NB4 (cell line): ENCODE measurements at regions not wholly inside any gene's neighbourhood (a gene's known extent, or its start where the extent isn't known, plus 50 kb on each side); places are given as distances from the start of the nearest gene placed in this dataset.
A peak's percentile ranks its signal among the peaks of the same experiment; 100 is the strongest.

Experiments
- DNase-seq: peaks from one replicate; pipeline ENCODE4 v3.0.0; 2010; ENCODE audit warnings: low read depth
- H3K4me3 ChIP-seq: one replicate; pipeline ENCODE4 v1.5.1; 2011; ENCODE audit warnings: mild to moderate bottlenecking, low read depth, low read length, moderate library complexity
- CTCF ChIP-seq: IDR thresholded peaks from one replicate; pipeline ENCODE4 v1.5.1; 2012; ENCODE audit warnings: low read depth, low read length
- MAX ChIP-seq: IDR thresholded peaks from 2 replicates; pipeline ENCODE4 v1.6.1; 2011; ENCODE audit warnings: low read depth, low read length
- MYC ChIP-seq: IDR thresholded peaks from 2 replicates; pipeline ENCODE4 v1.6.1; 2011; ENCODE audit warnings: low read depth, low read length
- POLR2A ChIP-seq: IDR thresholded peaks from 2 replicates; pipeline ENCODE4 v1.6.1; 2011; ENCODE audit warnings: mild to moderate bottlenecking; ENCODE audit not compliant: insufficient read length; ENCODE audit errors: extremely low read depth

DNA sequence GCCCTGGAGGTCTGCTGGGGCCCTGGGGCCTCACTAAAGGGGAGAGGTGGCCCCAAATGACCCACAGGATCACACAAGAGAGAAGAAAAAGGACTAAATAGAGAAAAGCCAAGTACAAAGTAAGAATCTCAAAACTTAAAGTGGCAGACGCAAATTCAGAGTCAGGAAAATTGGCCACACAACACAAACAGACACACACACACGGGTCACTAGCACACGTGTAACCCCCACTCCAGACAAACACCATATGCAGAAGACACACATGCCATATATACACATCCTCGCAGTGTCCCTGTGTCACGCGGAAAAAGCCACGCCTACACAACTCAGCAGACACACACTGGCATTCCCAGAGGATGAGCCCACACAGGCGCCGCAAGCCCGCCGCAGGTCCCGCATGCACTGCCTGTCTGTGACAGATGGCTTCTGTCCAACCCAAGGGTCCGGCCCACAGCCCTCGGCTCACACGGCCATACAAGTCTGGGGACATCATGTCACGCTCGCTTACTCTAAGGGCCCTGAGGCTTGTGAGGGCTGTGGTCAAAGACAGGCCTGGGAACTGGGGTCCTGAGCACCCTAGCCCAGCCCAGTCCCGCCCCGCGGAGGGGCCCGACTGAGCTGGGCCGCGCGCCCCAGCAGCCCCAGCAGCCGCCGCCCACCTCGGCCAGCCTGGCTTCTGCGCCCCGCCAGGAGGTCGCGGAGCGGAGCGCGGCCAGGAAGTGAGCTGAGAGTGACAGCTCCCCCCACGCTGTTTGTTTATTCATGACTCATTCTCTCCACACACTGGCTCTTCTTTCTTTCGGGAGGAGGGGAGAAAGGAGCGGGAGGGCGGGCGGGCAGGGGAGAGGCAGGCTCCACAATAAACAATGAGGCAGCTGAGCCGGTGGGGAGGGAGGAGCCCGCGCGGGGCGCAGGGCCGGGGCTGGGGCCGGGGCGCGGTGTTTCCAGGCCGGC is 95.5 kb upstream of the ZMIZ1 start:
- TF ChIP-seq MAX (peak; percentile 14), CTCF (no peak), POLR2A (peak; percentile 13)
- peak; percentile 96 for DNase-seq
- H3K4me3 ChIP-seq: peak overlapping the region; percentile 32

GRCh38 chr10:78973901-78974616 is 94.7 kb upstream of the ZMIZ1 start:
- peak overlapping the region; percentile 35 for H3K4me3 ChIP-seq
- DNase-seq: peak; percentile 66
- TF ChIP-seq CTCF (no peak), MYC (no peak), POLR2A (no peak), MAX (no peak)

- peak overlapping the region; percentile 35 for H3K4me3 ChIP-seq
- TF ChIP-seq MYC (peak; percentile 83), POLR2A (peak; percentile 21), MAX (peak; percentile 93), CTCF (peak; percentile 71)
- peak; percentile 93 for DNase-seq
Observed at GRCh38 chr10:78974617-78975317, 94.0 kb upstream of the ZMIZ1 start.

DNA sequence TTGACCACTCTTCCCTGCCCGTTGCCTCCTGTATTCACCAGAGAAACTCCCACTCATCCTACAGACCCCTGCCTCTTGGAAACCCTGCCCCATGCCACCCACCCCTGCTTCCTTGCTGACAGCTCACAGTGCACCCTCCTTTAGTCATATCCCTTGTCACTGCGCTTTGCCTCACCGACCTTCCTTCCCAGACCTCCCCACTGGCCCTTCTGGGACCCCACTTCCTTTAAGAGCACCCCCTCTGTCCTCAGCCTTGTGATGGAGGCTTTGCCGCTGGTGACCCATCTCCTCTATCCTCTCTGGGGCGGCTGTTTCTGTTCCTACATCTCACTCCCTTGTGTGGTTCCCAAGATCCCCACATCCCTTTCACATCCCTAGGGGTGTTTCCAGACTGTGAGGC is 92.8 kb upstream of the ZMIZ1 start:
- no peak overlapping the region for H3K4me3 ChIP-seq
- DNase-seq: no peak
- TF ChIP-seq MYC (no peak), POLR2A (no peak), MAX (no peak), CTCF (no peak)

DNA sequence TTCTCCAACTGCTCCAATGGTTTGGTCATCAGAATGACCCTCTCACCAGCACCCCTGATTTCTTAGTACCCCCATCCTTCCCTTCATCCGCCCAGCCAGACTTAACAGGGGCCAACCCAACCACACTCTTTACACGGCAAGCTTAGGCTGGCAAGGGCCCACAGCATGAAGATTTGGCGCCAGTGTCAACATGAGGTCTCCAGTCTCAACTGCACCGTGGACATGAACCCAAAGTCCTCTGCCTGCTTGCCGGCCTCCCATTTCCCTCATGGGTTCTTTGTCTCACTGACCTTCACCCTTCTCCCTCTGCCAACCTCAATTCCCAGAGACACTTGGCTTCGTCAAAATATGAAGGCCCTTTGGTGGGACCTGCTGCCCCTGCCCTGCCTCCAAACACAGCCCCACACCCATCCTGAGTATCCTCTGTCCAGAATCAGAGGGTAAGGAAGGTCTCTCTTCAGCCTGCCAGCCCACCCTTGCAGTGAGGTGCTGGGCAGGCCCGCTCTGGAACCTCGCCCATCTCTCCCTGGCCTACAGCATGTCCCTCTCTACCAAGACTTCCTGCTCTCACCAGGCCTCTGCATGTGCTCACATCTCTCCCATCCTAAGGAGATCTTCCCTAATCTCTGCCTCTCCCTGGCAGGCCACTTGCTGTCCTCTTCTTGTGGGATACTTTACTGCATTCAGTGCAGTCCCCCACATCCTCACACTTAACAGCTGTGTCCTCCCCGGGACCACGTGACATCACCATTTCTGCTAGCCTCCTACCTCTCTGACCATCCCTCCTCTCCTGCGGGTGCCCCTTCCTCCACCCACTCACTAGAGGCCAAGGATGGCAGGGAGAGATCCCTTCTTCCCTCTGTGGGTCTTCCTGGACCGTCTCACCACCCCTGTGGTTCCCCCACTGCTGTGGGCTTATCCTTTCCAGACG is 91.7 kb upstream of the ZMIZ1 start:
- no peak overlapping the region for H3K4me3 ChIP-seq
- peak; percentile 36 for DNase-seq
- no peak for TF ChIP-seq MAX
- TF ChIP-seq MYC: no peak
- TF ChIP-seq CTCF: no peak
- TF ChIP-seq POLR2A: no peak
